ENCODE measurements at regions not wholly inside any gene's neighbourhood (a gene's known extent, or its start where the extent isn't known, plus 50 kb on each side); places are given as distances from the start of the nearest gene placed in this dataset.
"Not testable (repeated sequence)": the region's sequence is repeated elsewhere in the genome, so short reads cannot be mapped to it uniquely, and the experiment has no call there.

DNA sequence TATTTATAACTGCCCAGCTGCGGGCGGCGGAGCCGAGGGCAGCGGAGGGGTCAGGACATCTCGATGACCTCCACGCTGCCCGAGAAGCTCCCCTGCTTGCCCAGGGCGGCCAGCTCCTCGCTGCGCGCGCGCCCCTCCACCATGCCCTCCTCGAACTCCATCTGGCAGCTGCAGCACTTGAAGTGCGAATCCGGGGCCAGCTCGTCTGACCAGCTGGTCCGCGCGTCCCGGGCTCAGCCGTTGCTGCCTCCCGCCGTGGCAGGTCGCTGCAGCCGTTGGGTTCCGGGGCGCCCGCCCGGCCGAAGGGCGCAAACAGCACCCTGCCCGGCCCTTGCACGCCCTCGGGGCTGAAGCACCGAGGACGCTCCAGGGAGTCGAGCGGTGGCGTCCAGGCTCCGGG lies 136.9 kb upstream of the PTPN20 start:
- not testable (repeated sequence) for TF ChIP-seq CTCF, MYC (IDR thresholded peaks at IDR 0.05; ENCODE audit: low read depth, low read length)
